ENCODE measurements at regions not wholly inside any gene's neighbourhood (a gene's known extent, or its start where the extent isn't known, plus 50 kb on each side); places are given as distances from the start of the nearest gene placed in this dataset.

DNA sequence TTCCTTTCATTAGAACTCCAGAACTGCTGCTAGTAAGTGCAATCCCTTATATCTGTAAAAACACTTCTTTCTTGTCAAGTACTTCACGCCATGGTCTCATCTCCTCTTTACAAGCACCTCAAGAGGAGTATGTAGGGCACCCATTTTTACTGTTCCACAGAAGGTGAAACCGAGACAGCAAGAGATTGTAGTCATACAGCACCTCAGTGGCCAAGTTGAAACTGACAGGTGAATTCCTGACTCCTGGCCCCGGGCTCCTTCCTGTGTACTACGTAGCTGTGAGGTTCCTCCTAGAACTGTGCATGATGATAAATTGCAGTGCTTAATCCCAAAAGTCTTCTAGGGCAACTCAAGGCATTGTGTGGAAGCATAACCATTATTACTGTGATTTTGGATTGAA, 131.5 kb upstream of the MEIS1 start:
- no peak for TF ChIP-seq FOSL1 (IDR thresholded peaks at IDR 0.05; ENCODE audit: insufficient read depth, low read depth, low read length)
- H4K20me1 ChIP-seq (replicated peaks in 1 of 2; ENCODE audit: control insufficient read depth in 1 of 2, insufficient read depth in 2 of 2, low read length in 2 of 2), result no peaks in the 10 kb centered on the region
- no peaks in the 10 kb centered on the region for H3K23me2 ChIP-seq (ENCODE audit: low read depth, low read length)
- no peak overlapping the region for H3K14ac ChIP-seq (ENCODE audit: insufficient read length)
- H3K18ac ChIP-seq (ENCODE audit: extremely low read depth, low read length), result no peak overlapping the region
- no peak overlapping the region for H2BK120ac ChIP-seq (replicated peaks; ENCODE audit: low read depth, low read length)
- no peaks in the 10 kb centered on the region; a peak in 1 of 8 replicates for H3K36me3 ChIP-seq (ENCODE audit: control insufficient read depth in 2 of 4, insufficient read depth in 4 of 4, low read length in 3 of 4)
- no peaks in the 10 kb centered on the region for H3K79me1 ChIP-seq (ENCODE audit: low read depth, low read length)
- no peak overlapping the region for H3K4me3 ChIP-seq (ENCODE audit: extremely low read depth in 1 of 4, insufficient read depth in 2 of 4, low read depth in 3 of 4, low read length in 4 of 4)
- no peak overlapping the region for H3K4me2 ChIP-seq (ENCODE audit: insufficient read depth in 1 of 2, low read depth in 2 of 2, low read length in 2 of 2)
- no peaks in the 10 kb centered on the region for H3K27me3 ChIP-seq (replicated peaks in 1 of 4; ENCODE audit: control insufficient read depth in 3 of 4, extremely low read depth in 1 of 4, insufficient read depth in 3 of 4, low read length in 3 of 4)
- H2AFZ ChIP-seq (ENCODE audit: low read length), result no peak overlapping the region
- DNase-seq (ENCODE audit: low read depth in 1 of 2, low spot score in 2 of 2), result no peak
- H4K91ac ChIP-seq (replicated peaks; ENCODE audit: insufficient read length, low read length), result no peak overlapping the region
- no peak overlapping the region for H3K9ac ChIP-seq (replicated peaks in 1 of 4; ENCODE audit: extremely low read depth in 1 of 4, low read depth in 3 of 4, low read length in 3 of 4)
- no peak overlapping the region for H2BK20ac ChIP-seq (ENCODE audit: low read length)
- H3K56ac ChIP-seq (replicated peaks; ENCODE audit: insufficient read length, low read depth, low read length), result no peak overlapping the region
- WGBS, 2 experiments (ENCODE audit: extremely low coverage in 1 of 2, insufficient coverage in 1 of 2, insufficient read length in 1 of 2, insufficient replicate concordance in 2 of 2, low coverage in 1 of 2, low lambda C conversion rate in 2 of 2, missing lambda C conversion rate in 1 of 2), result 88% methylated on average over 4 of the region's 4 CpGs; no CpG with 5 or more reads in 1 of the 2 experiments
- H3K79me2 ChIP-seq (ENCODE audit: control insufficient read depth in 1 of 2, insufficient read depth in 2 of 2, low read length in 2 of 2), result no peaks in the 10 kb centered on the region
- no peak overlapping the region for H2BK15ac ChIP-seq (ENCODE audit: low read length)
- H2AK5ac ChIP-seq (ENCODE audit: low read depth, low read length), result no peak overlapping the region
- H3K23ac ChIP-seq (ENCODE audit: insufficient read length), result no peak overlapping the region
- no peak overlapping the region for H2BK12ac ChIP-seq (ENCODE audit: low read depth, low read length)
- H3K9me3 ChIP-seq (ENCODE audit: insufficient read depth in 2 of 2, low read depth in 1 of 2, low read length in 1 of 2), result no peaks in the 10 kb centered on the region
- ChIA-PET POLR2A (ENCODE audit: partially characterized antibody) (no interaction called here), CTCF (ENCODE audit: partially characterized antibody) (no interaction called here)
- no peak overlapping the region for H3K27ac ChIP-seq (ENCODE audit: low read depth, low read length)
- H4K8ac ChIP-seq (ENCODE audit: extremely low read depth, insufficient read depth, low read length), result no peak overlapping the region
- H3K4ac ChIP-seq (replicated peaks; ENCODE audit: insufficient read length, low read depth, low read length), result no peak overlapping the region
- no peaks in the 10 kb centered on the region for H3K4me1 ChIP-seq (replicated peaks in 1 of 4; ENCODE audit: control insufficient read depth in 3 of 4, insufficient read depth in 4 of 4, low read length in 3 of 4)
- no peak overlapping the region for H2BK5ac ChIP-seq (ENCODE audit: low read depth, low read length)
- H4K5ac ChIP-seq (ENCODE audit: insufficient read length, low read depth, low read length), result no peak overlapping the region
- no peak for FAIRE-seq
